Panc1 (cell line): ENCODE measurements at regions not wholly inside any gene's neighbourhood (a gene's known extent, or its start where the extent isn't known, plus 50 kb on each side); places are given as distances from the start of the nearest gene placed in this dataset.

Experiments used
- POLR2AphosphoS5 ChIP-seq: IDR thresholded peaks from 2 replicates; pipeline ENCODE4 v1.6.1; 2012; ENCODE audit warnings: mild to moderate bottlenecking, low read depth, low read length, moderate library complexity
- TF ChIP-seq, protein P1 (sequence below): fragments of 450-650 bp; IDR thresholded peaks from 2 replicates; pipeline ENCODE4 v1.5.1; 2017; ENCODE audit warnings: mild to moderate bottlenecking

GRCh38 chr2:134148843-134149472, 104.9 kb upstream of the MGAT5 start:
- TF ChIP-seq, protein P1, sequence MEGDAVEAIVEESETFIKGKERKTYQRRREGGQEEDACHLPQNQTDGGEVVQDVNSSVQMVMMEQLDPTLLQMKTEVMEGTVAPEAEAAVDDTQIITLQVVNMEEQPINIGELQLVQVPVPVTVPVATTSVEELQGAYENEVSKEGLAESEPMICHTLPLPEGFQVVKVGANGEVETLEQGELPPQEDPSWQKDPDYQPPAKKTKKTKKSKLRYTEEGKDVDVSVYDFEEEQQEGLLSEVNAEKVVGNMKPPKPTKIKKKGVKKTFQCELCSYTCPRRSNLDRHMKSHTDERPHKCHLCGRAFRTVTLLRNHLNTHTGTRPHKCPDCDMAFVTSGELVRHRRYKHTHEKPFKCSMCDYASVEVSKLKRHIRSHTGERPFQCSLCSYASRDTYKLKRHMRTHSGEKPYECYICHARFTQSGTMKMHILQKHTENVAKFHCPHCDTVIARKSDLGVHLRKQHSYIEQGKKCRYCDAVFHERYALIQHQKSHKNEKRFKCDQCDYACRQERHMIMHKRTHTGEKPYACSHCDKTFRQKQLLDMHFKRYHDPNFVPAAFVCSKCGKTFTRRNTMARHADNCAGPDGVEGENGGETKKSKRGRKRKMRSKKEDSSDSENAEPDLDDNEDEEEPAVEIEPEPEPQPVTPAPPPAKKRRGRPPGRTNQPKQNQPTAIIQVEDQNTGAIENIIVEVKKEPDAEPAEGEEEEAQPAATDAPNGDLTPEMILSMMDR: no peak
- no peak for TF ChIP-seq POLR2AphosphoS5
